Left lobe of liver (tissue), 2 donors: ENCODE measurements at regions not wholly inside any gene's neighbourhood (a gene's known extent, or its start where the extent isn't known, plus 50 kb on each side); places are given as distances from the start of the nearest gene placed in this dataset.
"Not testable (repeated sequence)": the region's sequence is repeated elsewhere in the genome, so short reads cannot be mapped to it uniquely, and the experiment has no call there.

Experiments
- ATAC-seq: fragments of 200-7000 bp; cut with Tn5 transposase; one replicate; pipeline ENCODE4 v1.9.1; 2020; ENCODE audit warnings: mild to moderate bottlenecking, moderate library complexity
- DNase-seq: peaks from one replicate; pipeline ENCODE4 v3.0.0-alpha.2; 2020; ENCODE audit warnings: low spot score
- donor health status: DM: no; HTN: no; CAD: no; lungs with moderate emphysema.
- donor health status: DM: no; HTN: yes; CAD: no.

GRCh38 chr6:27775138-27775795 lies 136.9 kb downstream of the OR2B2 start:
- not testable (repeated sequence) for ATAC-seq

DNA sequence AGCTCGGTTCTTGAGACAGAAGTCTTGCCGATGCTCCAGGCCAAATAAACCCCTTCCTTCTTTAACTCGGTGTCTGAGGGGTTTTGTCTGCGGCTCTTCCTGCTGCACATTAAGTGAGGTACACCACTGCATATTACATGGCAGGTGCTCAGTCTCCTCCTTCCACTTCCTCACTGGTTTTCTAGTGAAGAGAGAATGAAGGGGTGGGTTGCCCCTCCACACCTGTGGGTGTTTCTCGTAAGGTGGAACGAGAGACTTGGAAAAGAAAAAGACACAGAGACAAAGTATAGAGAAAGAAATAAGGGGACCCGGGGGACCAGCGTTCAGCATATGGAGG lies 138.0 kb downstream of the OR2B2 start:
- ATAC-seq, DNase-seq: not testable (repeated sequence)

More at GRCh38 chr6:27775138-27775795, 136.9 kb downstream of the OR2B2 start:
- DNase-seq, result not testable (repeated sequence)

GRCh38 chr6:27773542-27774263 lies 138.5 kb downstream of the OR2B2 start:
- ATAC-seq, DNase-seq: not testable (repeated sequence)

GRCh38 chr6:27772261-27773001 lies 139.8 kb downstream of the OR2B2 start:
- ATAC-seq, result peak; percentile 100
- peak; percentile 84 for DNase-seq

GRCh38 chr6:27771235-27771634 lies 141.0 kb downstream of the OR2B2 start:
- no peak for DNase-seq

GRCh38 chr6:27770724-27771123 lies 141.5 kb downstream of the OR2B2 start:
- ATAC-seq, result no peak
- DNase-seq, result no peak

More at GRCh38 chr6:27771235-27771634, 141.0 kb downstream of the OR2B2 start:
- ATAC-seq, result no peak

DNA sequence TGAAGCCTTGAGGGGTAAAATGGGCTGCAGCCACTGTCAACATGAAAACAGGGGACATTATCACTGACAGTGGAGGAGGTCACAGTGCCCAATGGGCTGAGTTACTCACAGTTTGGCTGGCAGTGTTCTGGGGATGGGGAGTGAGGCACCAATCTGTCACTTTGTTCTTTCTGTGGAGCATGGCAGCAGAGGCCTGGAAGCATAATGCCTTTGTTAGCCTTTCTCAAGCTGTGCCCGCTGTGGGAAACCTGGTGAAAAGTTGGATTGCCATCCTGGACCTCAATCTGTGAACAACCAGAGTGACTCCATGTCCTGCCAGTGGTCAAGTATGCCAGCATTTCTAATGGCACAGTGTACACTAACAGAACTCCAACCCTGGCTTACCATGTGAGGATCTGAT lies 143.6 kb downstream of the OR2B2 start:
- ATAC-seq, result no peak

GRCh38 chr6:27767851-27768250 lies 144.3 kb downstream of the OR2B2 start:
- DNase-seq, result no peak

More for the DNA sequence above, 143.6 kb downstream of the OR2B2 start:
- DNase-seq, result no peak

GRCh38 chr6:27766405-27766804 lies 145.8 kb downstream of the OR2B2 start:
- DNase-seq (no peak), ATAC-seq (no peak)

More at GRCh38 chr6:27767851-27768250, 144.3 kb downstream of the OR2B2 start:
- no peak for ATAC-seq

- DNase-seq (no peak), ATAC-seq (no peak)
Observed at GRCh38 chr6:27765028-27765590, 147.1 kb downstream of the OR2B2 start.

DNA sequence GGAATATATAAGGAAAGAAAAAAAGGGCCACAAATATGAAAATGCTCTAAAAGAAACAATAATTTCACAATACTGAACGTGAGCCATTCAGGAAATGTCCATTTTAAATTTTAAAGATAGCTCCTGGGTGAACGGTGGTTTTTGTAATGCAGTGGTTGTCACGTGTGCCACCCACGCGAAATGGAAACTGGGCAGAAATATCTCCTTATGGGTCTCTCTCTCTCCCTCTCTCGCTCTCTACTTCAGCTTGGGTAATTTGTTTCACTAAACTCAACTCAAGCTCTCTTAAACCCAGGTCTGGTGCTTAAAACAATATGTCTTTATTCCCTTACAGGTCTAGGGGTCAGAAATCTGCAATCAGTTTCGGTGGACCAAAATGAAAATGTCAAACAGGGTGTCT lies 150.8 kb downstream of the OR2B2 start:
- DNase-seq (no peak), ATAC-seq (no peak)

DNA sequence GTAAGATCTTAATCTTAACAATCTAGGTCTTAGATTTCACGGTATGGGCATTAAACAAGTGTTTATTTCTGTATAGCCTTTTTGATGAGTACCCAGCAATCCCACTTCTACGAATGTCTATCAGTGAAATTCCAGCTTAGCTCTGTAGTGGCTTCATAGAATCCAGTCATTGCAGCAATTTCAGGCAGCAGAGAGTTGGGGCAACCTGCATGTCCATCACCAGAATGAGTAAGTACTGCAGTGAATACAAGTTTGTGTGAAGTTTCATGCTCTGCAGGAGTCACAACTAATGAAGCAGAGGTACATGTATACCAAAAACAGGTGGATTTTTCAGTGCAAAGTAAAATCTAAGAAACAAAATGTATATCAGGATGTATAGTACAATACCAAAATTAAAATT lies 151.7 kb downstream of the OR2B2 start:
- DNase-seq, result no peak
- no peak for ATAC-seq

DNA sequence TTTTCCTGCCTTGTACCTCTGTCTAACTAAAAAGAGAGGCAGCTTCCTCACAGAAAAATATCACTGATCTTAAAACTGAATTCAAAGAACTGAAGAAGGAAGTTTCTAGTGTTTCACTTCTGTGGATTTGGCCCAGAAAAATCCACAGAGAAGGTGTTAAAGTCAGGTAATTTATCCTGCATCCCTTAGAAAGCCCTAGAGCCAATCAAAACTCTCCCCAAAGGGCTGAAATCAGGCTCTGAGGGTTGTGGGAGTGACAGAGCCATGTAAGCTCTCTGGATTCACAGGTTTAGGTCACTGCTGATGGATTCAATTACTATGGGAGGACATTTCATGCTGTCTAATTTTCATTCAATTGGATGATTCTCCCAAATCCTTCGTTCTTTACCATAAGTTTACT lies 152.3 kb downstream of the OR2B2 start:
- DNase-seq (no peak), ATAC-seq (no peak)

DNA sequence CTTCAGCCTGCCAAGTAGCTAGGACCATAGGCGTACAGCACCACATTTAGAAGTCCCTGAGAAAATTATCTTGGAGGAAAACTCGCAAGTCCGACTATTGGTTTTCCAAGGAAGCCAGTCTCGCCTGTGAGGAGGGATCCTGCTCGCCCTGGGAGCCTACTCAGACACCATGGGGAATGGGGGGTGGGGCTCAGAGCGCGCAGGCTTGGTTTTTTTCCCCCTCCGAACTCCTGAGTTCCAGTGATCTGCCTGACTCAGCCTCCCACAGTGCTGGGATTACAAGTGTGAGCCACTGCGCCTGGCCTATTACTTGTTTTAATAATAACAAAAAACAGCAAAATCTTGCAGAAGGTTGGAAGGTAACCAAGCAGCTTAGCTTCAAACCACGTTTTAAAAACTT lies 153.7 kb downstream of the OR2B2 start:
- DNase-seq (no peak), ATAC-seq (no peak)

DNA sequence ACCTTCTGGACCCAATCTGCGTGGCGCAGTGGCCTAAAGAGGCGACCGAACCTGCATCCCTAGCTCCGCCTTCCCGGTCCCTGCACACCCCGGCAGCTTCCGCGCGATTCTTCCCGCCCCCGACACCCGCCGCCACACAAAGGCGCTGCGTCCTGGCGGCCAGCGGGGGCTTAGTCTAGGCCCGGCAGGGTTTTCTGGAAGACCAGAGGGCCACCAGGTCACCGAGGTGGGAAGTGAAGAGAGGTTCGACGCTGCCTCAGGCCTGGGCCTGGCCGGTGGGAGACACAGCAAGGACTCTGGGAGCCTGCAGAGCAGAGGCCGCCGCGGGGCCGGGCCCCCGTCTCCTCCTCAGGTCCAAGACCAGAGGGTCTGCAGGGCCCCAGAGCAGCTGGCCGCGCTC lies 154.9 kb downstream of the OR2B2 start:
- DNase-seq (no peak), ATAC-seq (no peak)

DNA sequence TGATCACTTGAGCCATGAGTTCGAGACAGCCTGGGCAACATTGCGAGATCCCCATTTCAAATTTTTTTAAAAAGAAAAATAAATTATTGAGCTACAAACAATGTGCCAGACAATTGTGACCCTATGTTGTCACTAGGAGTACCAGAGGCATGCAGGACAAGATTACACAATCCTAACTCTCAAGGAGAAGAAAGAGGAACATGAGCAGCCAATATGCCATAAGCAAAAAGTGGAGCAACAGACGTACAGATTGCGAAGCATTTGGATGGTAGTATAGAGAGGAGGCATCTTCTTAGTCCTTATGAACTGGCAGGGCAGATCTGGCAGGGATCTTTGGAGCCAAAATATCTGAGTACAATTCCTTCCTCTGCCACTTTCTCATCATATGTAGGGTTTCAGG lies 156.4 kb downstream of the OR2B2 start:
- DNase-seq, result no peak
- ATAC-seq, result no peak

GRCh38 chr6:27754408-27754782 lies 157.8 kb downstream of the OR2B2 start:
- ATAC-seq (no peak), DNase-seq (no peak)

GRCh38 chr6:27753668-27754407 lies 158.4 kb downstream of the OR2B2 start:
- ATAC-seq, result peak; percentile 58
- peak; percentile 62 for DNase-seq

- DNase-seq (peak; percentile 58), ATAC-seq (peak; percentile 90)
Observed at GRCh38 chr6:27752038-27752885, 159.9 kb downstream of the OR2B2 start.

DNA sequence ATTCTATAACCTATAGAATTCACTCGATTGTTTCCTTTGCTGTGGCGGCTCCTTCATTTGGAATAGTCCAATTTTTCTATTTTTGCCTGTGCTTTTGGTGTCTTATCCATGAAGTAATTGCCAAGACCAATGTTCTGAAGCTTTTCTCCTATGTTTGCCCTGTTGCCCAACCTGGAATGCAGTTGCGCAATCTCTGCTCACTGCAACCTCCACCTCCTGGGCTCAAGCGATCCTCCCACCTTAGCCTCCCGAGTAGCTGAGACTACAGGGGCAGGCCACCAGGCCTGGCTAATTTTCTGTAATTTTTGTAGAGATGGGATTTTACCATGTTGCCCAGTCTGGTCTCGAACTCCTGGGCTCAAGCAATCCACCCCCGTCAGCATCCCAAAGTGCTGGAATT lies 163.5 kb downstream of the OR2B2 start:
- no peak for DNase-seq
- ATAC-seq, result no peak
